Muscle of back (tissue), 3 donors: ENCODE measurements at regions not wholly inside any gene's neighbourhood (a gene's known extent, or its start where the extent isn't known, plus 50 kb on each side); places are given as distances from the start of the nearest gene placed in this dataset.
"Not testable (repeated sequence)": the region's sequence is repeated elsewhere in the genome, so short reads cannot be mapped to it uniquely, and the experiment has no call there.

Source experiments
- DNase-seq, 3 donors: peaks; one replicate each; pipeline versions ENCODE4 v3.0.0 to v3.0.0-alpha.2; 2013

GRCh38 chr10:80946957-80947726, 409.4 kb downstream of the SH2D4B start:
- DNase-seq: no peak

GRCh38 chr10:80949785-80950184, 412.1 kb downstream of the SH2D4B start:
- no peak for DNase-seq

- no peak for DNase-seq
Measured at GRCh38 chr10:80952436-80952835, 414.7 kb downstream of the SH2D4B start.

GRCh38 chr10:80957161-80957560, 419.5 kb downstream of the SH2D4B start:
- DNase-seq: no peak

GRCh38 chr10:80964179-80964578, 426.5 kb downstream of the SH2D4B start:
- no peak for DNase-seq

- DNase-seq: no peak
Measured at GRCh38 chr10:80964955-80965614, 427.4 kb downstream of the SH2D4B start.

GRCh38 chr10:80966326-80966986, 428.8 kb downstream of the SH2D4B start:
- no peak for DNase-seq

- DNase-seq: not testable (repeated sequence)
Measured at GRCh38 chr10:80967357-80967756, 429.7 kb downstream of the SH2D4B start.

GRCh38 chr10:80968903-80969302, 431.2 kb downstream of the SH2D4B start:
- no peak for DNase-seq

GRCh38 chr10:80971461-80971860, 433.8 kb downstream of the SH2D4B start:
- no peak for DNase-seq

- DNase-seq: no peak
Measured at GRCh38 chr10:80976658-80977057, 439.0 kb downstream of the SH2D4B start.

- DNase-seq: no peak
Measured at GRCh38 chr10:80985102-80985501, 447.4 kb downstream of the SH2D4B start.

- no peak for DNase-seq
Measured at GRCh38 chr10:80986596-80986995, 448.9 kb downstream of the SH2D4B start.

GRCh38 chr10:80988755-80989154, 451.1 kb downstream of the SH2D4B start:
- DNase-seq: no peak

GRCh38 chr10:80996615-80997193, 459.0 kb downstream of the SH2D4B start:
- DNase-seq: peak in 1 of 3 donors; percentile 2

- DNase-seq: no peak
Measured at GRCh38 chr10:81000781-81001180, 463.1 kb downstream of the SH2D4B start.

- no peak for DNase-seq
Measured at GRCh38 chr10:81002382-81002781, 464.7 kb downstream of the SH2D4B start.

- no peak for DNase-seq
Measured at GRCh38 chr10:81007872-81008271, 470.2 kb downstream of the SH2D4B start.

- no peak for DNase-seq
Measured at GRCh38 chr10:81008726-81009125, 471.0 kb downstream of the SH2D4B start.

GRCh38 chr10:81009296-81009695, 471.6 kb downstream of the SH2D4B start:
- no peak for DNase-seq

GRCh38 chr10:81013771-81014170, 476.1 kb downstream of the SH2D4B start:
- DNase-seq: no peak
